Trophoblast cell (in vitro differentiated cells and primary cell): ENCODE measurements at regions not wholly inside any gene's neighbourhood (a gene's known extent, or its start where the extent isn't known, plus 50 kb on each side); places are given as distances from the start of the nearest gene placed in this dataset.
A peak's percentile ranks its signal among the peaks of the same experiment; 100 is the strongest.

Source experiments
- DNase-seq, 2 donors: peaks; one replicate each; pipeline ENCODE4 v3.0.0-alpha.2; 2016
- H2AFZ ChIP-seq: 2 replicates; pipeline ENCODE4 v1.6.1; 2013; ENCODE audit warnings: low read length, moderate library complexity, mild to moderate bottlenecking; ENCODE audit not compliant: insufficient read depth, poor library complexity
- H2AK5ac ChIP-seq: 2 replicates; pipeline ENCODE4 v1.6.1; 2013; ENCODE audit warnings: mild to moderate bottlenecking, low read length
- H2BK120ac ChIP-seq: 2 replicates; pipeline ENCODE4 v1.6.1; 2013; ENCODE audit warnings: low read length, mild to moderate bottlenecking, moderate library complexity; ENCODE audit not compliant: insufficient read depth, poor library complexity
- H2BK12ac ChIP-seq: 2 replicates; pipeline ENCODE4 v1.6.1; 2013; ENCODE audit warnings: mild to moderate bottlenecking, low read length, moderate library complexity
- H2BK5ac ChIP-seq: 2 replicates; pipeline ENCODE4 v1.6.1; 2013; ENCODE audit warnings: low read length, low read depth, moderate library complexity, mild to moderate bottlenecking; ENCODE audit not compliant: poor library complexity
- H3K14ac ChIP-seq: 2 replicates; pipeline ENCODE4 v1.6.1; 2013; ENCODE audit warnings: mild to moderate bottlenecking, low read length
- H3K18ac ChIP-seq: 2 replicates; pipeline ENCODE4 v1.6.1; 2013; ENCODE audit warnings: mild to moderate bottlenecking, low read length
- H3K23ac ChIP-seq: 2 replicates; pipeline ENCODE4 v1.6.1; 2013; ENCODE audit warnings: low read length
- H3K27ac ChIP-seq: 2 replicates; pipeline ENCODE4 v1.5.1; 2013; ENCODE audit warnings: low read depth, mild to moderate bottlenecking, inconsistent platforms, low read length, moderate library complexity
- H3K27me3 ChIP-seq: 2 replicates; pipeline ENCODE4 v1.6.1; 2013; ENCODE audit warnings: inconsistent platforms, mild to moderate bottlenecking, low read length, moderate library complexity; ENCODE audit not compliant: insufficient read depth
- H3K36me3 ChIP-seq, 2 experiments: 1 replicate in 1 of 2; 2 replicates in 1 of 2; pipeline ENCODE4 v1.6.1; 2013; ENCODE audit warnings: low read length in 2 of 2, mild to moderate bottlenecking in 2 of 2, moderate library complexity in 1 of 2; ENCODE audit not compliant: insufficient read depth in 2 of 2, control insufficient read depth in 1 of 2
- H3K4ac ChIP-seq: 2 replicates; pipeline ENCODE4 v1.6.1; 2013; ENCODE audit warnings: low read depth, mild to moderate bottlenecking, low read length, moderate library complexity
- H3K4me1 ChIP-seq, 2 experiments: 1 replicate in 1 of 2; 2 replicates in 1 of 2; pipeline ENCODE4 v1.6.1; 2013; ENCODE audit warnings: low read length in 2 of 2, mild to moderate bottlenecking in 2 of 2, moderate library complexity in 1 of 2; ENCODE audit not compliant: insufficient read depth in 2 of 2, control insufficient read depth in 1 of 2
- H3K4me2 ChIP-seq: 2 replicates; pipeline ENCODE4 v1.6.1; 2013; ENCODE audit warnings: inconsistent platforms, mild to moderate bottlenecking, low read length, moderate library complexity
- H3K4me3 ChIP-seq: 2 replicates; pipeline ENCODE4 v1.5.1; 2013; ENCODE audit warnings: mild to moderate bottlenecking, low read depth, low read length, inconsistent platforms
- H3K79me1 ChIP-seq: one replicate; pipeline ENCODE4 v1.6.1; 2013; ENCODE audit warnings: low read length
- H3K79me2 ChIP-seq: 2 replicates; pipeline ENCODE4 v1.6.1; 2013; ENCODE audit warnings: low read length, mild to moderate bottlenecking; ENCODE audit not compliant: control insufficient read depth, insufficient read depth, poor library complexity
- H3K9ac ChIP-seq: 2 replicates; pipeline ENCODE4 v1.6.1; 2013; ENCODE audit warnings: mild to moderate bottlenecking, low read length
- H3K9me3 ChIP-seq: 2 replicates; pipeline ENCODE4 v1.6.1; 2013; ENCODE audit warnings: low read depth, mild to moderate bottlenecking, control low read depth, inconsistent platforms, low read length; ENCODE audit not compliant: insufficient read depth
- H4K12ac ChIP-seq: 2 replicates; pipeline ENCODE4 v1.6.1; 2013; ENCODE audit warnings: low read depth, mild to moderate bottlenecking, low read length, moderate library complexity
- H4K8ac ChIP-seq: 2 replicates; pipeline ENCODE4 v1.6.1; 2013; ENCODE audit warnings: low read depth, mild to moderate bottlenecking, low read length, moderate library complexity
- H4K91ac ChIP-seq: one replicate; pipeline ENCODE4 v1.6.1; 2013; ENCODE audit warnings: low read depth, mild to moderate bottlenecking, low read length, moderate library complexity
- WGBS: extraction: QIAGEN DNeasy Blood & Tissue Kit; methylation state at CpG from one replicate; pipeline ENCODE4 v1.1.7; 2013; ENCODE audit warnings: missing lambda C conversion rate; ENCODE audit not compliant: insufficient read length, insufficient coverage; ENCODE audit errors: extremely low coverage; 5-methylcytosine and 5-hydroxymethylcytosine counted together

- no peak overlapping the region for H2AFZ ChIP-seq
- no peak overlapping the region for H2BK120ac ChIP-seq
- H3K27ac ChIP-seq = no peak overlapping the region
- no CpG with 5 or more reads among the region's 3 CpGs for WGBS
- H3K23ac ChIP-seq = no peak overlapping the region
- no peak overlapping the region for H4K8ac ChIP-seq
- no peak overlapping the region for H3K4me2 ChIP-seq
- DNase-seq = peak in 1 of 2 donors; percentile 5
- no peaks in the 10 kb centered on the region for H3K79me2 ChIP-seq
- H3K9me3 ChIP-seq = no peaks in the 10 kb centered on the region
- no peak overlapping the region for H3K14ac ChIP-seq
- H3K4me3 ChIP-seq = no peak overlapping the region
- H2AK5ac ChIP-seq = no peak overlapping the region
- no peak overlapping the region for H2BK5ac ChIP-seq
- no peaks in the 10 kb centered on the region for H3K27me3 ChIP-seq
- H2BK12ac ChIP-seq = no peak overlapping the region
- H3K9ac ChIP-seq = no peak overlapping the region
- H4K91ac ChIP-seq = no peak overlapping the region
- peaks cover 14% of the 10 kb centered on the region for H3K79me1 ChIP-seq
- H3K36me3 ChIP-seq = no peaks in the 10 kb centered on the region
- H4K12ac ChIP-seq = no peak overlapping the region
- no peak overlapping the region for H3K4ac ChIP-seq
- no peak overlapping the region for H3K18ac ChIP-seq
- peaks cover 4 to 12% of the 10 kb centered on the region in 2 experiments for H3K4me1 ChIP-seq
Measured at GRCh38 chr3:24589931-24590880, 95.6 kb upstream of the THRB start.

GRCh38 chr3:24591191-24591590 is 96.5 kb upstream of the THRB start:
- Histone ChIP-seq H4K12ac (no peak overlapping the region), H2AFZ (no peak overlapping the region)

DNA sequence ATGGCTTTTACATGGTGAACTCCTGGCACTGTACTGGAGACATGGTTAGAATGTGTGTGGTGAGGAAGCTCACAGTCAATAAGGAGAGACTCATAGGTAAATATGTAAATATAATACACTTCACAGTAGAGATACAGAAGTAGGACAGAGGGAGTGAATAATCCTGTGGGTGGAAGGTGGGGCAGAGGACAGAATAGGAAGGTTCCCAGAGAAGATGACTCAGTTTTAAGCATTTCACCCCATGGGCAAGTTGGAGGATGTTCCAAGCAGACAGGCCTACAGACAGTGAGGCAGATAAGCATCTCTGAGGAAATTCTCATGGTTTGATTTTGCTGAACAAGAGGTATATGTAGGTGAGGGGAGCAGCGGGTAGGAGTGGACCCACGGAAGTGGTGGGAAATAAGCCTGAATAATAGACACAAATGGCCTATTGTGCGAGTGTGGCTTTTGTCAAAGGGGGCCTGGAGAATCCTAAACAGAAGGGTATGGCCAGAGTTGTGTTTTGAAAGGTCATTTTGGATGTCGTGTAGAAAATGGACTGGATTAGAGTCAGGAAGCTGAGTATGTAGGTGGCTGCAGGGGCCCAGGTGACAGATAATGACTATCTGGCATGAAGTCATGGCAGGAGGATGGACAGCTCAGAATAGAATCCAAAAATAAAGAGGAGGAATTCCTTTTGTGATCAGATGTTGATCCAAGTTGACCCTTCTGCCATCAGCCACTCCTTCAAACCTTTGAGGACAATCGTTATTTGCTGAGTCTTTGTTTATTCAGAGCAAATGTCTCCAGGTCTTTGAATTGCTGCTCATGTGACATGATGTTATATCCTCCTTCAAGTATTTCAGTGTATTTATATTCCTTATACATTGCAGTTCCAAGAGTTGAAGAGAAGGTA is 97.3 kb upstream of the THRB start:
- Histone ChIP-seq H3K4me2 (no peak overlapping the region), H3K9me3 (no peaks in the 10 kb centered on the region), H3K27me3 (no peaks in the 10 kb centered on the region), H4K12ac (no peak overlapping the region), H3K4me1 (peaks cover 4 to 9% of the 10 kb centered on the region in 2 experiments), H3K9ac (no peak overlapping the region), H3K4ac (no peak overlapping the region), H3K36me3 (no peaks in the 10 kb centered on the region), H2AFZ (no peak overlapping the region), H4K8ac (no peak overlapping the region), H4K91ac (peak overlapping the region; percentile 38), H3K4me3 (no peak overlapping the region), H2AK5ac (no peak overlapping the region), H3K23ac (no peak overlapping the region), H3K79me1 (peaks cover 12% of the 10 kb centered on the region), H2BK120ac (peak overlapping the region; percentile 34), H3K14ac (no peak overlapping the region), H3K27ac (peak overlapping the region; percentile 85), H2BK12ac (peak overlapping the region; percentile 83), H2BK5ac (peak overlapping the region; percentile 70), H3K79me2 (no peaks in the 10 kb centered on the region), H3K18ac (no peak overlapping the region)
- peak; percentile 57 to 72 for DNase-seq
- no CpG with 5 or more reads among the region's 5 CpGs for WGBS

More at GRCh38 chr3:24591191-24591590, 96.5 kb upstream of the THRB start:
- no peaks in the 10 kb centered on the region for H3K9me3 ChIP-seq
- no peak overlapping the region for H3K9ac ChIP-seq
- peaks cover 4 to 12% of the 10 kb centered on the region in 2 experiments for H3K4me1 ChIP-seq
- H3K14ac ChIP-seq = no peak overlapping the region
- H3K79me2 ChIP-seq = no peaks in the 10 kb centered on the region
- peaks cover 12% of the 10 kb centered on the region for H3K79me1 ChIP-seq
- H2AK5ac ChIP-seq = no peak overlapping the region
- no peak for DNase-seq
- H3K27me3 ChIP-seq = no peaks in the 10 kb centered on the region
- H4K8ac ChIP-seq = no peak overlapping the region
- H2BK120ac ChIP-seq = no peak overlapping the region
- H3K4me3 ChIP-seq = no peak overlapping the region
- H3K23ac ChIP-seq = no peak overlapping the region
- H4K91ac ChIP-seq = no peak overlapping the region
- H3K4me2 ChIP-seq = no peak overlapping the region
- H3K4ac ChIP-seq = no peak overlapping the region
- H2BK12ac ChIP-seq = peak overlapping the region; percentile 83
- H3K18ac ChIP-seq = no peak overlapping the region
- H2BK5ac ChIP-seq = peak overlapping the region; percentile 44
- H3K36me3 ChIP-seq = no peaks in the 10 kb centered on the region
- peak overlapping the region; percentile 55 for H3K27ac ChIP-seq

GRCh38 chr3:24594161-24594560 is 99.5 kb upstream of the THRB start:
- Histone ChIP-seq H2BK120ac (peak overlapping the region; percentile 83), H3K9ac (no peak overlapping the region), H3K9me3 (no peaks in the 10 kb centered on the region), H4K8ac (peak overlapping the region; percentile 35), H3K79me2 (no peaks in the 10 kb centered on the region), H2AK5ac (no peak overlapping the region), H2BK12ac (peak overlapping the region; percentile 95), H3K27ac (no peak overlapping the region), H3K27me3 (no peaks in the 10 kb centered on the region), H4K91ac (peak overlapping the region; percentile 72), H3K36me3 (no peaks in the 10 kb centered on the region), H3K14ac (no peak overlapping the region), H3K4me1 (peaks cover 4 to 7% of the 10 kb centered on the region in 2 experiments), H3K4me3 (no peak overlapping the region), H2BK5ac (no peak overlapping the region), H3K79me1 (peaks cover 10% of the 10 kb centered on the region), H4K12ac (no peak overlapping the region), H3K4me2 (no peak overlapping the region), H3K4ac (no peak overlapping the region), H2AFZ (no peak overlapping the region), H3K23ac (no peak overlapping the region), H3K18ac (no peak overlapping the region)
- no peak for DNase-seq
